Limb (tissue), 2 donors: ENCODE measurements at regions not wholly inside any gene's neighbourhood (a gene's known extent, or its start where the extent isn't known, plus 50 kb on each side); places are given as distances from the start of the nearest gene placed in this dataset.
"Not testable (repeated sequence)": the region's sequence is repeated elsewhere in the genome, so short reads cannot be mapped to it uniquely, and the experiment has no call there.

ENCODE experiments used
- DNase-seq, 2 donors: peaks; one replicate each; pipeline ENCODE4 v3.0.0-alpha.2; 2016; ENCODE audit errors: extremely low spot score in 2 of 2

DNA sequence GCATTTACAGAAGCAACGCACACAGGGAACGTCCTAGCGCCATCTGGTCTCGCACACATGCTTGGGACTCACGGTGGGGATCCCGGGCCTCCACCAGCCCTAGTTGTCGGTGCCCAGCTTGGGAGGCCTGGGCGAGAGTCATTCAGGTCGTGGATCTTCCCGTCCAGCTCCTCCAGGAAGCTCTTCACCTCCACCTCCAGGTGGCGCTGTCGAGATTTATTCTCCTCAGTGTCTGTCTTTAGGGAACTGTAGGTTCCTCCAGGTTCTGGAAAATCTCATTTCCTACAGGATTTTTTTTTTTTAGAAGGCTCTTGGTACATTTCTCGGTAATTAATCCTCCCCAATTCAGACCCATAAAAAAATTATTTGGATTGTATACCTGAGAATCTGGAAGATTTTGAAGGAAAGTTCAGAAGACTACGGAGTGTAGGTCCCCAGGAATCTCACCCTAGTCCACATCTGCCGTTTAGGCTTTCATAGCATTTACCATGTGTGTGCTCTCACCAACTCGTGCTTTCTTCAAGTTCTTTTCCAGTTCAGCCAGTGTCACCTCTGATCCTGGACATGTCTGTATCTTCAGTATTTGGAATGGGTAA lies 910.0 kb downstream of the TMEM121 start:
- DNase-seq: no peak

DNA sequence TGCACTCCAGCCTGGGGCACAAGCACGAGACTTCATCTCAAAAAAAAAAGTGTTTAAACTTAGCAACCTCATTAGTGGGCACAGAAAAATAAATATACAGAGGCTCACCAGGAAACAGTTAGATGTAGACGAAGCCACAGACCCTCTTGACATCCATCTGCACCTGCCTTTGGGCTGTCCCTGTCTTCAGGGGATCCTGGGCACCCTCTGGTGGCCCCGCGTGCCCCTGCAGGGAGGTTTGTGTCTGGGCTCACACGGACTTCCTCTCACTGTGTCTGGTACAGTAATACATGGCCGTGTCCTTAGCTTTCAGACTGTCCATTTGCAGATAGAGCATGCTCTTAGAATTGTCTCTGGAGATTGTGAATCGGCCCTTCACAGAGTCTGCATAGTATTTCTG lies 916.5 kb downstream of the TMEM121 start:
- DNase-seq: no peak

DNA sequence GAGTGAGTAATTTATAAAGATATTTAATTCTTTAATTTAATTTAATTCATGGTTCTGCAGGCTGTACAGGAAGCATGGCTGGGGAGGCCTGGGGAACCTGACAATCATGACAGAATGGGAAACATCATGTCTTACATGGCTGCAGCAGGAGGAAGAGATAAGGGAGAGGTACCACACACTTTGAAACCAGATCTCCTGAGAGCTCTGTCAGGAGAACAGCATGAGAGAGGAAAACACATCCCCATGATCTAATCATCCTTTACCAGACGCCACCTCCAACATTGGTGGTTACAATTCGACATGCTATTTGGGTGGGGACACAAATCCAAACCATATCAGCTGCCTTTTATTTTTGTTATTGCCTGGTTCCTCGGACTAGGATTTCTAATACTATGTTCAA lies 928.6 kb downstream of the TMEM121 start:
- no peak for DNase-seq

DNA sequence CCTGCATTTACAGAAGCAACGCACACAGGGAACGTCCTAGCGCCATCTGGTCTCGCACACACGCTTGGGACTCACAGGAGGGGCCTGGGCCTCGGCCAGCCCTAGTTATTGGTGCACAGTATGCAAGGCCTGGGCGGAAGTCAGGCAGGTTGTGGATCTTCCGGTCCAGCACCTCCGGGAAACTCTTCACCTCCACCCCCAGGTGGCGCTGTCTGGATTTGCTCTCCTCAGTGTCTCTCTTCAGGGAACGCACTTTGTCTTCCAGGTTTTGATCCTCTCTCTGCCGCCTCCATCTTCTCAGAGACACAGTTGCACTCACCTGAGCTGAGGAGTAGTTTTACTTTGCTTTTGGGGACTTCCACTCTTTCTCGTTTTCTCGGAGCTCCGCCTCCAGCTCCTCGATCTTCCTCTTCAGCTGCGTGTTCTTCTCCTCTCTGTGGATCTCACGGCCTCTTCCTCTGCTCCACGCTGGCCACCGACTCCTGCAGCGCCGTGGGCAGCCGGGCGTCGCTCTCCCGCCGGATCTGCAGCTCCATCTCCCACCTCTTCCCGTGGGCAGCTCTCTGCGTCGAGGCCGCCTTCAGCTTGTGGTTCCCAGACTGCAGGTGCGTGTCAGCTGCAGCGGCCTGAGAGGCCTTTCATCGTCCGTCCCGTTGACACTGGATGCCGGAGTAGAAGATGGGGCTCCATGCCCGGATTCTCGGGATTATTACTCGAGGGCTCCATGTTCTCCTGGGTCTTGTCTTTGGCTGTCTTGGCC lies 933.8 kb downstream of the TMEM121 start:
- DNase-seq: no peak

DNA sequence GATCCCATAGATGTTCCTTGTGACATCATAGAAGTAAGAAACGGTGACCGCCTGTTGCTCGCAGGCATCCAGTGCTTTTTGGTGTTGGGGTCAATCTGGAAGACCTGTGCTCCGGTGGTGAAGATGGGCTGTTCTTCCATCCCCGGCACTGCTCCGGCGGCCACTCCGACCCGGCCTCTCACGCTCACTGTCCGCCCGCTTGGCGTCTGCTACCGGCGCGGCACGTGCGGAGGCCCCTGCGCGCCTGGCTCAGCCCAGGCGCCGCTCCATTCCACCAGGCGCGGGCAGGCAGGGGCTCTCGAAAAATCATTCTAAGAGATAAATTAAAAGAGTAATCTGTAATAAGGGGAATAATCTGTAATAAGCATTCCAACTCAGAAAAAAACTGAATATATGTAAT lies 934.5 kb downstream of the TMEM121 start:
- no peak for DNase-seq

DNA sequence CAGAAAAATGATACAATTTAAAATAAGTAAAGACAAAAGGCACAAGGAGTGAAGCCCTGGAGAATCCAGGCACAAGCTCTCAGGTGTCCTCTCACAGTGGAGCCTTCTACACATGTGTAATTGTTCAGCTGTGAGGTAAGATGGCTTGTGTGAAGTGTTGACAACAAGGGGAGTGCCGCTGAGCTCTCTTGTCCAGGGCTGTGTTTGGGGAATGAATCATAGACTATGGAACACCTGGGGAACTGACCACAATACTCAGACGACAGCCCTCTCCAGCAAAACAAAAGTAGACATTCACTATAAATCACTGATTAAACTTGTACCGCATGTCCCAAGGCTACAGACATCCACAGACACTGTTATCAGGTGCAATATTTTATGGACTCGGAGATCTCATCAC lies 940.1 kb downstream of the TMEM121 start:
- not testable (repeated sequence) for DNase-seq

DNA sequence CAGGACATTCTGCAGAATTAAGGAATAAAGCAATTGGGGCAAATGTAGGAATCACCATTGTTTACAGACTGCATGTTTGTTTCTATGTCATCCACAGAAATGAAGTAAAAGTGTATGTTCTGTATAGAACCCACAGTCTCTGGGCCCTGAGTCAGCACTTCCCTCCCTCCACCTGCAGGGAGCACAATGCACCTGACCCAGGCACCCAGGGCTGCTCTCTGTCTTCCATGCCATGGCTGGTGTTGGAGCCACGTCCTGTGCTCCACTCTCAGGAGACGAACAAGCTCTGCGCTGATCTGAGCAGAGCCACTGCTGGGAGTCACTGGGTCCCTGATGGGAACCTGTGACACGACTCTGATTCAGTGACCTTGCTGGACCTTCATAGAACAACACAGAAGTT lies 942.5 kb downstream of the TMEM121 start:
- not testable (repeated sequence) for DNase-seq

DNA sequence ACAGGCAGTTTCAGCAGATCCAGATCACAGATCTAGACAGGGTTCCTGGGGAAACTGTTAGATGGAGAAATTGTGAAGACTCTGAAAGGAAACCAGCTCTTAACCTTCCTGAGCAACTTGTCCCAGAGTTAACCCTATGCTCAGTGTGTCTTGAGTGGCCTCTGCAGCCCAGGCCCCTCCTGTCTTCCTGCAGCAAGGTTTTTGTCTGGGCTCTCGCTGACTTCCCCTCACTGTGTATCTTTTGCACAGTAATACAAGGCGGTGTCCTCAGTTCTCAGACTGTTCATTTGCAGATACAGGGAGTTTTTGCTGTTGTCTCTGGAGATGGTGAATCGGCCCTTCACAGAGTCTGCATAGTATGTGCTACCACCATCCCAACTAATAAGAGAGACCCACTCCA lies 943.6 kb downstream of the TMEM121 start:
- not testable (repeated sequence) for DNase-seq

DNA sequence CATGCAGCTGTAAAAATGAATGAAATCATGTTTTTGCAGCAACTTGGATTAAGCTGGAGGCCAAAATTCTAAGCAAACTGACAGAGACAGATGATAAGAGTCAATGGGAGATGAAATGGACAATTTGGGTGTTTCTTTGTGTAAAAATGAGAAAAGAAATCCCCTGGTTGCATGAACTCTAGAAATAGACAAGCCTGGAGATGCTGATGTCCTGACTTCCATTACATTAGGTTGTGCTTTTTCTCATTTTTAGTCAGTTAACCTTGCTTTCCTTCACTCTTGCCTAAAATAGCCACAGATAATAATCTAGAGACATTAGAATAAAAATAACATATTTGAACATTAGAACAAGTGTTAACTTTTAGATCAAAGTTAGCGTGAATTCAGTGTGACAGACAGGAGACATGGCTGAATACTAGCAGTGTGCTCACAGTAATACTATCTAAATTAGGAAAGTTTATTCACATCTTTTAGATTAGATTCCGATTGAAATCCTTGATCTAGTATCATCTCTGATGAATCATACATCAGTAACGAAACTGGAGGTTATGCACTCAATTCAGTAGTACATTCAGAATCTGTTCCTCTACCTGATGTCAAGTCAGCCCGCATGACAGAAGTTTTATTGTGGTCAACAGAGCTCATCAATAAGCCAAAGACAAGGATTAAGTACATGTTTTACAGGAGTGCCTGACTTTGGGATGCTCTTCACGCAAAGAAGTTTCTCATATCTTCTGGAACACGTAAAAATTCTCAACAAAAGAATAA lies 948.1 kb downstream of the TMEM121 start:
- DNase-seq: not testable (repeated sequence)

DNA sequence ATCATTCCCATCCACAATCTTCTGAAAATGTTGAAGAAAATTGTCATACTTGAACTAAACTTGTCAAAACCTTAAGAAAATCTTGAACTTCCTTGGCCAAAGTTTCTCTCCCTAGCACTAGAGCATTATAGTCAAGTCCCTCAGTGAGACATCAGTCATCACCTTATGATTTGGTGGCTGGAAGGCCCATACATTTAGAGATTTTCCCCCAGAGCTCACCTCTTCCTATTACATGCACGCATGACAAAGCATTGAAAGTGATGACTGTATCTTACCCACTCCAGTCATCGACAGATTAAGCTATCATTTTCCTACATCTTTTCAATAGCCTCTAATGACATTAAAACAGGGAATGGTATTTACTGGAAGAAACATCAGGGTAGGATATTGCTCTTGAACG lies 948.8 kb downstream of the TMEM121 start:
- not testable (repeated sequence) for DNase-seq

DNA sequence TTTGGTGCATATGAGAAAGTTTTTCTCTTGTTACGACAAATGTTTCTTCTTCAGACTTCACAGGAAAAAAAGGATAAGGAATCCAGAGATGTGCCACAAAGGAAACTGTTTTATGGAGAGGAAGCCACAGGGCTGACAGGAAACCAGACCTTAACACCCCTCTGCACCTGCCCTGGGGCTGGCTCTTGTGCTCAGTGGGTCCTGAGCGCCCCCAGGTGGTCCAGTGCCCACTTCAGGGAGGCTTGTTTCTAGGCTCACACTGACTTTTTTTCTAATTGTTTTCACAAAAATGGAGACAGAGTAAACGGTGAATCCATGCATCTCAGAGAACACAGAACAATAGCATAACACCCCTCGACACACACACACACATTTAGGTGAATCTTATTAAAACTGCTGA lies 951.2 kb downstream of the TMEM121 start:
- DNase-seq: not testable (repeated sequence)

DNA sequence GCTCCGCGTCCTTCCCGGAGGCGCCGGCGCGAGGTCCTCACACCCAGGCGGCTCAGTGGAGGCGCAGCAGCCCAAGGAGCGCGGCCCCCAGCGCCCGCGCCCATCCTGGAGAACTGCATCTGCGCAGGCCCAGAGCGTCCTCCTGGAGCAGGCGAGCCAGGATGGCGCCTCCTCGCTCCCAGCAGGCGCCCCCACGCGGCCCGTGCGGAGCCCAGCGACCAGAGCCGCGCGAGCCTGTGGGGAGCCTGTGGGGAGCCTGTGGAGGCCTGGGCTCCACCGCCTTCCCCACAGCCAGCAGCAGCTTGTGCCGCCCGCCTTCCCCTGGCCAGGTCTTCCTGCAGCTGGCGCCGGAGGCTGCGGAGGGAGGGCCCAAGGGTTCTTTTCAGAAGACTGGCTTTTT lies 953.9 kb downstream of the TMEM121 start:
- not testable (repeated sequence) for DNase-seq

DNA sequence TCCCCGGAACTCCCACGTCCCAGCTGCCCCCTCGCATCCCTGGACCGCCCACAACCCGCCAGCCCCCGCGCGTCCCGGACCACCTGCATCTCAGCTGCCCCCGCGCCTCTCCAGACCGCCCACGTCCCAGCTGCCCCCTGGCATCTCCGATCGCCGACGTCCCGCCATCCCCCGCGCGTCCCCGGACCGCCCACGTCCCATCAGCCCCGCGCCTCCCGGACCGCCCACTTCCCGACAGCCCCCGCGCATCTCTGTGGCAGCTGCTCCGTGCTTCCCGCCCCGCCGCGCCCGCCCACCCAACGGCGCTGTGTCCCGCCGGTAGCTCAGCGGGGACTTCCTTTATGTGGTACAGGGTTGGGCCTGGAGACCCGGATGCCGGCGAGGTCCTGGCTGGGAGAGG lies 955.8 kb downstream of the TMEM121 start:
- DNase-seq: not testable (repeated sequence)

DNA sequence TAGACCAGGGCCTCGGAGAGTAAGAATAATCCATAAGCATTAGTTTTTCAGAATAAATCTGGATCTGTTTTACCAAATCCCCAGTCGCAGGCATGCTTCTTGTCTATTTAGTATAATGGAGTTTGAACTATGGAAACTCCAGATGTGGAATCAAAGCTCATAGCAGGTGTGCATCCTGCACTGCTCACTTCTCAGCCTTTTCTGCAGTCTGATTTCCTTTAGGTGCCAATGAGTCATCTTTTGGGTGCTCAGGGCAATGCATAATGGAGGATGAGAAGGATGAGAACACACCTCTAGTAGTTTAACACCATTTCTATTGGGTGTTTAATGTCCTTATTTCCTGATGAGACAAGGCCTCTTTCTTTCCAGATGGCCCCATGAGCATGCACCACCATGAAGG lies 961.2 kb downstream of the TMEM121 start:
- DNase-seq: no peak

DNA sequence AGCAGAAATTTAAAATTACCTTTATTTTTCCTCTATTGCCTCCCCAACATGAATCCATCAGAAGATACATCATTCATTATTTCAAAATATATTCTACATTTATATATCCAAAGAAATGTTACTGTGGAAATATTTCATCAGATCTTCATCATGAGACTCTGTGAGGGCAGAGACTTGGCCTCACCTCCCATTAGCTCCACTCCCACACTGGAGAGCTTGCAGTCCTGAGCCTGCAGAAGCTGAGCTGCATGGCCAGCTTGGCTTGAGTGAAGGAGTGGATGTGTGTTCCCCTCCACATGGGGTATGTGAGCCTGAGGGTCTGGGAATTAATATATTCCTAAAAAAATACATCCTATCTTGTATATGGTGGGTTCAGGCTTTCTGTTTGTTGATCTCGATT lies 961.9 kb downstream of the TMEM121 start:
- DNase-seq: no peak

DNA sequence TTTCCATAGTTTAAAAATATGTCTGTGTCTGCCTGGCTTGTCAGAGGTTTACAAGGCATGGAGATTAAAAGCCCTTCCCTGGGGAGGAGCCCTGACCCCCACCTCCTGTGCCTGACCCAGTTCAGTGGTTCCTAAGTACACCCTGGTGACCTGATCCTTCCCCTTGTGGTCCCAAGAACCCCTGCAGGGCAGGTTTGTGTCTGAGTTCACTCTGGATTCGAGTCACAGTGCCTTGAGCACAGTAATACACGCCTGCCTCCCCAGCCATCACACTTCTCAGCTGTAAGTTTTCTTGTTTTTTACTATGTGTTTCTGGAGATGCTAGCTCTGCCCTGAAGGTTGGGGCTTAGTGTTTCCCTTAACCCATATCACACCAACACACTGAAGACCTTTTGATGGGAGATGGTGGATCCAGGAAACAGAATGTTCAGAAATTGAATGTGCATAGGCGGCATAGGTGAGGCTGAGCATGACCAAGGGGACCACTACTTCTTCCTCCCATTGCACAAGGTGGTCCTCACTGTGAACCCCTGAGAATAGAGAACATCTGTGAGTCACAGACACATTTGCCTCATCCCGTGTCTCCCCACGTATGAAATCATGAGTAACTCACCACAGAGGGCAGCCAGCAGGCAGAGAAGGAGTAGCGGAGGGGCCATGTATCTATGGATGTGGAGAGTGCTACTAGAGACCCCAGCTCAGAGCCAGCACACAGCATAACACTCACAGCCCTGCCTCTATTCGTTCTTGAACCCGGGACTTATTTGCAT lies 962.9 kb downstream of the TMEM121 start:
- no peak for DNase-seq

DNA sequence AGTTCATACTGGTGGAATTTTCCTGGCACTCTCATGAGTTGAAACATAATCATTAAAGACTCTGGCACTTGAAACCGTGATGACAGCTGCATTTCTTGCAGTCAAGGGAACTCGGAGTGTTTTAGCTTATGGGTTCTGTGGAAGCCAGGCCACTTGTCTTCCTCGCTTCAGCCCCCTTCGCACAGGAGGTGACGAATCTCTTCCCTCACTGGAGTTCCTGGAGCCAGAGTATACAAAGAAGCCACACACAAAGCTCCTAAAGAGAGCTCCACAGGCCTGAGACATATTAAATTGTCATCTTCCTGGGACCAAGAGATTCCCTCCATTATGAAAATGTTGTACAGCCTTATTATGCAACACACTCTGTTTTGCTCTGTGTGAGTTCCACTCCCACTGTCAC lies 964.1 kb downstream of the TMEM121 start:
- DNase-seq: no peak

DNA sequence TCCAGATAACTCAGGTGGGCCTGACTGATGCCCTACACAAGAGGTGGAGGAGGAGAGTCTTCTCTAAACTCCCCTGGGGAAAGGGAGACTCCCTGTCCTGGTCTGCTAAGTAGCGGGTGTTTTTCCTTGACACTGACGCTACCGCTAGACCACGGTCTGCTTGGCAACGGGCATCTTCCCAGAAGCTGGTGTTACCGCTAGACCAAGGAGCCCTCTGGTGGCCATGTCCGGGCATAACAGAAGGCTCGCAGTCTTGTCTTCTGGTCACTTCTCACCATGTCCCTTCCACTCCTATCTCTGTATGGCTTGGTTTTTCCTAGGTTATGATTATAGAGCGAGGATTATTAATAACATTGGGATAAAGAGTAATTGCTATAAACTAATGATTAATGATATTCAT lies 965.5 kb downstream of the TMEM121 start:
- no peak for DNase-seq

DNA sequence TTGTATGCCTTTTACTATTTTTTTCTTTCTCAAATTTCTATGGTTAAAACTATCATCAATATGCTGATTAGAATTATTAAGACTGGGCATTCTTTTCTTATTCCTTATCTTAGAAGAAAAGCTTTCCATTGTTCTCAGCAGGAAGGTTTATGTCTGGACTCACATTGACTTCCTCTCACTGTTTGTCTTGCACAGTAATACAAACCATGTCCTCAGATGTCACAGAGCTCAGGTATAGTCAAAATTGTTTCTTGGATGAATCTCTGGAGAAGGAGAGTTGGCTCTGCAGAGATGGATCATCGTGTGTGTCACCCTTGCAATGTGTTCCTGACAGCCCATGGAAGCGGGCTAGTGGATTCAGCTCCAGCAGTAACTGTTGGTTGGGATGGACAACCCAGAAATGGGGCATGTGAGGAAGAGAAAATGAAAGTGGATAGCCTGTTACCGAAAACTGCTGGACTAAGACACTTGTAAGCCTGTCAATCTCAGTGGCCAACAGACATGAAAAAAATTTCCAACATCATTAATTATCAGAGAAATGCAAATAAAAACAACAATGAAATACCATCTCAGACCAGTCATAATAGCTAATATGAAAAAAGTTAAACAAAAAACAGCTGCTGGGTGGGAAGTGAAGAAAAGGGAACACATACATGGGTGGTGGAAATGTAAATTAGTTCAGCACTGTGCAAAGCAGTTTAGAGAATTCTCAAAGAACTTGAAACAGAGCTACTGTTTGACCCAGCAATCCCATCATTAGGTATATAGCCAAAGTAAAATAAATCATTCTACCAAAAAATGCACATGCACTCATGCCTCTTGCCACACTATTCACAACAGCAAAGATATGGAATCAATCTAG lies 967.8 kb downstream of the TMEM121 start:
- DNase-seq: no peak

DNA sequence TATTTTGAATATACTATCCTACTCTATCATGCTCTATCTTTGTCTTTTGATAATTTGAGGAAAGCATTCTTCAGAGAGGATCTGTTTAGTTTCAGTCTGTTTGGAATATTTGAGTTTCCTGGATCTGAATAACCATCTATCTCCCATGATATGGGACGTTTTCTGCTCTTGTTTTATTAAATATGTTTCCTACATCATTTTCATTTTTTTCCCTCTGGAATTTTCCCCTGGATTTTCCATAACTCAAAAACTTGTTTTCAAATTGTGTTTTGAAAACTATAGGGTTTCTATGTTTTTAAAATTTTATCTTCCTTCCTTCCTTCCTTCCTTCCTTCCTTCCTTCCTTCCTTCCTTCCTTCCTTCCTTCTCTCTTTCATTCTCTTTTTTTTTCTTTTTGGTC lies 974.2 kb downstream of the TMEM121 start:
- DNase-seq: no peak

DNA sequence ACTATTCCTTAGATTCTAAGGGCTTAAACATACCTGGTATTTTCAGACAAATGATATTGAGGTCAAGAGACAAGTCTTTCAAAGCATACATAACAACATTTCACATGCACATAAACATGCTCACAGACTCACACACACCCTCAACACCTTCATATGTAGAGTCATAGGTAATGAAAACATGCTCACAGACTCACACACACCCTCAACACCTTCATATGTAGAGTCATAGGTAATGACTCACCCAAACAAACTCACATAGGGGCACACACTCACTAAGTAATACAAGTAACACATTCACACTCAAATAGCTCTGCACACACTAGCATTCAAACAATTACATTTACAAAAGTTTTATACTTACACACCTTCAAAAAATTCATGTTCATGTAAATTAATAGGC lies 975.5 kb downstream of the TMEM121 start:
- DNase-seq: no peak
